ENCODE measurements at regions not wholly inside any gene's neighbourhood (a gene's known extent, or its start where the extent isn't known, plus 50 kb on each side); places are given as distances from the start of the nearest gene placed in this dataset.

GRCh38 chr3:162605651-162606204, 1109.1 kb downstream of the OTOL1 start:
- H3K9ac ChIP-seq (ENCODE audit: insufficient read depth, low read depth, low read length): no peak overlapping the region
- no peaks in the 10 kb centered on the region for H4K20me1 ChIP-seq (ENCODE audit: insufficient read depth, low read length)
- CTCF ChIA-PET (ENCODE audit: low intra/inter-chr PET ratio, low total read pairs): no interaction called here
- H3K4me3 ChIP-seq (replicated peaks in 1 of 3; ENCODE audit: insufficient read depth in 1 of 3, low read depth in 2 of 3, low read length in 3 of 3): no peak overlapping the region
- no peak overlapping the region for H3K27ac ChIP-seq (ENCODE audit: extremely low read length, insufficient read depth, low read length)
- H3K27me3 ChIP-seq (ENCODE audit: control insufficient read depth in 1 of 2, insufficient read depth in 2 of 2, low read length in 2 of 2): no peaks in the 10 kb centered on the region
- TF ChIP-seq PHF20 (CRISPR knock-in tag; IDR thresholded peaks at IDR 0.05): no peak
- TF ChIP-seq HMG20A (CRISPR knock-in tag; IDR thresholded peaks at IDR 0.05; ENCODE audit: borderline replicate concordance): no peak
- no peak for TF ChIP-seq E2F2 (CRISPR knock-in tag; IDR thresholded peaks at IDR 0.05; ENCODE audit: borderline replicate concordance)
- TF ChIP-seq TEAD3 (CRISPR knock-in tag; optimal IDR thresholded peaks at IDR 0.05; ENCODE audit: borderline replicate concordance): no peak
- no peaks in the 10 kb centered on the region for H3K36me3 ChIP-seq (replicated peaks in 1 of 2; ENCODE audit: control insufficient read depth in 1 of 2, insufficient read depth in 2 of 2, low read length in 2 of 2)
- H3K4me2 ChIP-seq (ENCODE audit: low read depth, low read length): no peak overlapping the region
- H3K4me1 ChIP-seq (ENCODE audit: insufficient read depth, low read length): peaks cover 7% of the 10 kb centered on the region; the same call in 1 of the 2 replicates
- in situ Hi-C loops (cut with HindIII; ENCODE audit: extremely low pct_ligation_motif_present, low pct_unique_long_range_greater_than_20kb): no loop called here
- H2AFZ ChIP-seq (ENCODE audit: low read length): no peak overlapping the region
- WGBS (ENCODE audit: low lambda C conversion rate): 10% methylated on average over 2 of the region's 4 CpGs
- FAIRE-seq (no peak), ATAC-seq (no peak), DNase-seq (ENCODE audit: low spot score) (no peak)
- no peaks in the 10 kb centered on the region for H3K79me2 ChIP-seq (ENCODE audit: insufficient read depth, low read length)
- BruUV-seq (replicated peaks): no TSS peak
- no peaks in the 10 kb centered on the region for H3K9me3 ChIP-seq (ENCODE audit: low read length)
- intact Hi-C loops (cut with micrococcal nuclease; ENCODE audit: unreplicated experiment): no loop called here
- POLR2A ChIA-PET: no interaction called here

GRCh38 chr3:162610261-162610660, 1113.7 kb downstream of the OTOL1 start:
- ATAC-seq (no peak), FAIRE-seq (no peak), DNase-seq (ENCODE audit: low spot score) (no peak)
- in situ Hi-C loops (cut with HindIII; ENCODE audit: extremely low pct_ligation_motif_present, low pct_unique_long_range_greater_than_20kb) (no loop called here), intact Hi-C loops (cut with micrococcal nuclease; ENCODE audit: unreplicated experiment) (no loop called here)
- CTCF ChIA-PET (ENCODE audit: low intra/inter-chr PET ratio, low total read pairs): no interaction called here
- no peaks in the 10 kb centered on the region for H3K36me3 ChIP-seq (replicated peaks in 1 of 2; ENCODE audit: control insufficient read depth in 1 of 2, insufficient read depth in 2 of 2, low read length in 2 of 2)
- POLR2A ChIA-PET: no interaction called here
- no peak overlapping the region for H3K4me2 ChIP-seq (ENCODE audit: low read depth, low read length)
- H3K9ac ChIP-seq (ENCODE audit: insufficient read depth, low read depth, low read length): no peak overlapping the region
- H3K9me3 ChIP-seq (ENCODE audit: low read length): no peaks in the 10 kb centered on the region
- no peaks in the 10 kb centered on the region for H3K4me1 ChIP-seq (ENCODE audit: insufficient read depth, low read length)
- H3K27me3 ChIP-seq (ENCODE audit: control insufficient read depth in 1 of 2, insufficient read depth in 2 of 2, low read length in 2 of 2): no peaks in the 10 kb centered on the region
- H2AFZ ChIP-seq (ENCODE audit: low read length): no peak overlapping the region
- no peak overlapping the region for H3K27ac ChIP-seq (ENCODE audit: extremely low read length, insufficient read depth, low read length)
- TF ChIP-seq ZNF256 (CRISPR knock-in tag; conservative IDR thresholded peaks at IDR 0.05) (no peak), THAP11 (CRISPR knock-in tag; IDR thresholded peaks at IDR 0.05) (no peak), MTF1 (CRISPR knock-in tag; IDR thresholded peaks at IDR 0.05) (no peak), MATR3 (CRISPR knock-in tag; IDR thresholded peaks at IDR 0.05) (no peak), ZNF878 (CRISPR knock-in tag; IDR thresholded peaks at IDR 0.05) (no peak), ZBTB7A (CRISPR knock-in tag; IDR thresholded peaks at IDR 0.05) (no peak)
- H4K20me1 ChIP-seq (ENCODE audit: insufficient read depth, low read length): no peaks in the 10 kb centered on the region
- BruUV-seq (replicated peaks): no TSS peak
- no peaks in the 10 kb centered on the region for H3K79me2 ChIP-seq (ENCODE audit: insufficient read depth, low read length)
- H3K4me3 ChIP-seq (replicated peaks in 1 of 3; ENCODE audit: insufficient read depth in 1 of 3, low read depth in 2 of 3, low read length in 3 of 3): no peak overlapping the region
- WGBS (ENCODE audit: low lambda C conversion rate): 3% methylated on average over 2 of the region's 2 CpGs

All from HepG2 (cell line).